H9 (cell line): ENCODE measurements at regions not wholly inside any gene's neighbourhood (a gene's known extent, or its start where the extent isn't known, plus 50 kb on each side); places are given as distances from the start of the nearest gene placed in this dataset.

Experiments
- DNase-seq: peaks from one replicate; pipeline ENCODE4 v3.0.0-alpha.2; 2017
- H2AFZ ChIP-seq: one replicate; pipeline ENCODE4 v1.6.1; 2013; ENCODE audit warnings: mild to moderate bottlenecking, low read length, control low read depth, moderate library complexity
- H2AK5ac ChIP-seq: 2 replicates; pipeline ENCODE4 v1.6.1; 2013; ENCODE audit warnings: low read length, control low read depth, mixed read lengths; ENCODE audit not compliant: insufficient read length
- H2BK120ac ChIP-seq: one replicate; pipeline ENCODE4 v1.6.1; 2013; ENCODE audit warnings: low read depth, mild to moderate bottlenecking, low read length, control low read depth, inconsistent platforms; ENCODE audit not compliant: poor library complexity, severe bottlenecking
- H2BK12ac ChIP-seq: 2 replicates; pipeline ENCODE4 v1.6.1; 2013; ENCODE audit warnings: low read length, control low read depth, mixed read lengths, low read depth; ENCODE audit not compliant: insufficient read length
- H2BK15ac ChIP-seq: 2 replicates; pipeline ENCODE4 v1.6.1; 2013; ENCODE audit warnings: low read depth, low read length, control low read depth
- H2BK20ac ChIP-seq: one replicate; pipeline ENCODE4 v1.6.1; 2013; ENCODE audit warnings: low read depth, mild to moderate bottlenecking, low read length, control low read depth, inconsistent platforms; ENCODE audit not compliant: poor library complexity, severe bottlenecking
- H2BK5ac ChIP-seq: 2 replicates; pipeline ENCODE4 v1.6.1; 2013; ENCODE audit warnings: low read length, control low read depth, mixed read lengths; ENCODE audit not compliant: insufficient read length
- H3K14ac ChIP-seq: 2 replicates; pipeline ENCODE4 v1.6.1; 2013; ENCODE audit warnings: low read length, control low read depth; ENCODE audit not compliant: insufficient read depth
- H3K18ac ChIP-seq: 2 replicates; pipeline ENCODE4 v1.6.1; 2013; ENCODE audit warnings: low read depth, mild to moderate bottlenecking, mixed read lengths, low read length, control low read depth; ENCODE audit not compliant: insufficient read length
- H3K23ac ChIP-seq: 2 replicates; pipeline ENCODE4 v1.6.1; 2013; ENCODE audit warnings: low read length, control low read depth, mixed read lengths, low read depth; ENCODE audit not compliant: insufficient read length
- H3K23me2 ChIP-seq: 2 replicates; pipeline ENCODE4 v1.6.1; 2013; ENCODE audit warnings: low read depth, mild to moderate bottlenecking, mixed read lengths, low read length, control low read depth; ENCODE audit not compliant: insufficient read length, poor library complexity, severe bottlenecking
- H3K27ac ChIP-seq: 2 replicates; pipeline ENCODE4 v1.5.1; 2013; ENCODE audit warnings: low read length, control low read depth, mixed read lengths, low read depth; ENCODE audit not compliant: insufficient read length
- H3K27me3 ChIP-seq: 2 replicates; pipeline ENCODE4 v1.6.1; 2013; ENCODE audit warnings: low read length, control low read depth, inconsistent platforms; ENCODE audit not compliant: insufficient read depth
- H3K4ac ChIP-seq: 2 replicates; pipeline ENCODE4 v1.6.1; 2013; ENCODE audit warnings: low read depth, mild to moderate bottlenecking, control low read depth, inconsistent platforms, low read length, moderate library complexity
- H3K4me1 ChIP-seq: 2 replicates; pipeline ENCODE4 v1.6.1; 2013; ENCODE audit warnings: low read length, control low read depth, inconsistent platforms; ENCODE audit not compliant: insufficient read depth
- H3K4me2 ChIP-seq: 2 replicates; pipeline ENCODE4 v1.6.1; 2013; ENCODE audit warnings: low read length, control low read depth, mixed read lengths; ENCODE audit not compliant: insufficient read length, insufficient read depth
- H3K56ac ChIP-seq: 2 replicates; pipeline ENCODE4 v1.6.1; 2013; ENCODE audit warnings: low read depth, mild to moderate bottlenecking, mixed read lengths, low read length, control low read depth; ENCODE audit not compliant: insufficient read length
- H3K79me1 ChIP-seq: 2 replicates; pipeline ENCODE4 v1.6.1; 2013; ENCODE audit warnings: low read depth, mild to moderate bottlenecking, moderate library complexity, low read length, control low read depth, inconsistent platforms; ENCODE audit not compliant: insufficient read depth, poor library complexity, severe bottlenecking
- H3K79me2 ChIP-seq: 2 replicates; pipeline ENCODE4 v1.6.1; 2013; ENCODE audit warnings: low read length, control low read depth, inconsistent platforms; ENCODE audit not compliant: insufficient read depth
- H3K9ac ChIP-seq: 2 replicates; pipeline ENCODE4 v1.6.1; 2013; ENCODE audit warnings: low read length, control low read depth, mixed read lengths; ENCODE audit not compliant: insufficient read length; ENCODE audit errors: extremely low read depth
- H3K9me3 ChIP-seq: one replicate; pipeline ENCODE4 v1.6.1; 2013; ENCODE audit warnings: low read depth, low read length, inconsistent platforms; ENCODE audit not compliant: control insufficient read depth
- H3T11ph ChIP-seq: one replicate; pipeline ENCODE4 v1.6.1; 2013; ENCODE audit warnings: mild to moderate bottlenecking, low read length, control low read depth, inconsistent platforms
- H4K20me1 ChIP-seq: one replicate; pipeline ENCODE4 v1.6.1; 2013; ENCODE audit not compliant: control insufficient read depth, insufficient read length, insufficient read depth
- H4K5ac ChIP-seq: 2 replicates; pipeline ENCODE4 v1.6.1; 2013; ENCODE audit warnings: low read depth, mild to moderate bottlenecking, mixed read lengths, low read length, control low read depth; ENCODE audit not compliant: insufficient read length
- H4K8ac ChIP-seq: replicated peaks from 2 replicates; pipeline ENCODE4 v1.6.1; 2013; ENCODE audit warnings: low read length, control low read depth, mixed read lengths, low read depth; ENCODE audit not compliant: insufficient read length
- H4K91ac ChIP-seq: 2 replicates; pipeline ENCODE4 v1.6.1; 2013; ENCODE audit warnings: low read depth, mild to moderate bottlenecking, moderate library complexity, mixed read lengths, low read length, control low read depth; ENCODE audit not compliant: insufficient read length
- H3K27ac Mint-ChIP-seq, 3 experiments: 2 replicates in 2 of 3; 3 replicates in 1 of 3; pipeline ENCODE4 v1.8.0; 2020 to 2021; ENCODE audit warnings: mixed read lengths in 3 of 3, mild to moderate bottlenecking in 1 of 3, moderate library complexity in 1 of 3
- H3K27me3 Mint-ChIP-seq: 2 replicates; pipeline ENCODE4 v1.8.0; 2021; ENCODE audit warnings: low read depth, mild to moderate bottlenecking, moderate library complexity, mixed read lengths
- H3K36me3 Mint-ChIP-seq, 3 experiments: 2 replicates in 2 of 3; 3 replicates in 1 of 3; pipeline ENCODE4 v1.8.0; 2020 to 2021; ENCODE audit warnings: low read depth in 3 of 3, mixed read lengths in 3 of 3; ENCODE audit not compliant: insufficient read depth in 1 of 3
- H3K4me1 Mint-ChIP-seq, 2 experiments: 2 replicates each; pipeline ENCODE4 v1.8.0; 2020; ENCODE audit warnings: mixed read lengths in 2 of 2
- H3K4me3 Mint-ChIP-seq, 2 experiments: 2 replicates in 1 of 2; 3 replicates in 1 of 2; pipeline ENCODE4 v1.8.0; 2020 to 2021; ENCODE audit warnings: mild to moderate bottlenecking in 2 of 2, mixed read lengths in 2 of 2, moderate library complexity in 1 of 2
- H3K9me3 Mint-ChIP-seq, 2 experiments: 2 replicates in 1 of 2; 3 replicates in 1 of 2; pipeline ENCODE4 v1.8.0; 2020; ENCODE audit warnings: mild to moderate bottlenecking in 2 of 2, mixed read lengths in 2 of 2, moderate library complexity in 1 of 2
- WGBS: extraction: QIAGEN DNeasy Blood & Tissue Kit; methylation state at CpG from one replicate; pipeline ENCODE4 v1.1.7; 2013; ENCODE audit warnings: missing lambda C conversion rate, low lambda C conversion rate, mixed read lengths; ENCODE audit not compliant: insufficient read length; ENCODE audit errors: extremely low coverage; 5-methylcytosine and 5-hydroxymethylcytosine counted together
- TF ChIP-seq, protein P1 (sequence below): fragments of 200-600 bp; sonication (generic); conservative IDR thresholded peaks from 3 replicates; pipeline ENCODE4 v1.8.0; 2021; ENCODE audit warnings: antibody characterized with exemption, mild to moderate bottlenecking

DNA sequence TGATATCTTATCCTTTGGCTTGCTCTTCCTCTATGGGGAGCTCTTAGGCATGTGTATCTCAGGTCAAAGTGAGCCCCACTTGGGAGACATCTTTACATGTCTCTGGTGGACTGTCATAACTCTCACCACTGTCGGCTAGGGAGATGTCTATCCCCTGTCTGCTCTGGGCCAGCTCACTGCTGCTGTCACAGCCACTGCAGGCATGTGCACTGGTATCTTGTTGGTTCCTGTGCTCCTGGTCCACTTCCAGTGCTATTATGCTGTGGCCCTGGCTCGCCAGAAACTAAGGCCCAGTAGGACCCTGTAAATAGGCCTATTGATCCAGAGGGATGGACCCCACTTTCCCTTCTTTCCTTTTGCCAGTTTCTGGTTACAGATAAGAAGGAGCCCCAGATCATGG, 56.6 kb upstream of the LAS1L start:
- Mint-ChIP-seq H3K27ac (no peak overlapping the region), H3K27me3 (peaks cover 6% of the 10 kb centered on the region), H3K36me3 (peaks cover 0 to 3% (median 0%) of the 10 kb centered on the region in 3 experiments; a peak in 3 of 7 replicates), H3K4me1 (peaks cover 5 to 17% of the 10 kb centered on the region in 2 experiments), H3K4me3 (no peak overlapping the region), H3K9me3 (peaks cover 66 to 75% of the 10 kb centered on the region in 2 experiments)
- no peaks in the 10 kb centered on the region for H4K20me1 ChIP-seq
- H2BK20ac ChIP-seq = no peak overlapping the region
- DNase-seq = no peak
- no peak overlapping the region for H3K4me2 ChIP-seq
- H3K27ac ChIP-seq = no peak overlapping the region
- no CpG with 5 or more reads among the region's 2 CpGs for WGBS
- no peak overlapping the region for H3K9ac ChIP-seq
- no peak overlapping the region for H3K14ac ChIP-seq
- H3K4ac ChIP-seq = no peak overlapping the region
- H2BK120ac ChIP-seq = no peak overlapping the region
- no peak overlapping the region for H2AK5ac ChIP-seq
- no peak overlapping the region for H2BK15ac ChIP-seq
- H4K91ac ChIP-seq = no peak overlapping the region
- H3K56ac ChIP-seq = no peak overlapping the region
- no peak overlapping the region for H2BK5ac ChIP-seq
- no peak overlapping the region for H4K8ac ChIP-seq
- no peaks in the 10 kb centered on the region for H3K23me2 ChIP-seq
- no peaks in the 10 kb centered on the region for H3K79me2 ChIP-seq
- no peaks in the 10 kb centered on the region for H3K27me3 ChIP-seq
- H3K79me1 ChIP-seq = no peaks in the 10 kb centered on the region
- H2BK12ac ChIP-seq = no peak overlapping the region
- H3K18ac ChIP-seq = no peak overlapping the region
- H3T11ph ChIP-seq = no peak overlapping the region
- H4K5ac ChIP-seq = no peak overlapping the region
- H3K23ac ChIP-seq = no peak overlapping the region
- H3K4me1 ChIP-seq = no peaks in the 10 kb centered on the region
- H3K9me3 ChIP-seq = peaks cover 41% of the 10 kb centered on the region
- no peak overlapping the region for H2AFZ ChIP-seq
- TF ChIP-seq, protein P1, sequence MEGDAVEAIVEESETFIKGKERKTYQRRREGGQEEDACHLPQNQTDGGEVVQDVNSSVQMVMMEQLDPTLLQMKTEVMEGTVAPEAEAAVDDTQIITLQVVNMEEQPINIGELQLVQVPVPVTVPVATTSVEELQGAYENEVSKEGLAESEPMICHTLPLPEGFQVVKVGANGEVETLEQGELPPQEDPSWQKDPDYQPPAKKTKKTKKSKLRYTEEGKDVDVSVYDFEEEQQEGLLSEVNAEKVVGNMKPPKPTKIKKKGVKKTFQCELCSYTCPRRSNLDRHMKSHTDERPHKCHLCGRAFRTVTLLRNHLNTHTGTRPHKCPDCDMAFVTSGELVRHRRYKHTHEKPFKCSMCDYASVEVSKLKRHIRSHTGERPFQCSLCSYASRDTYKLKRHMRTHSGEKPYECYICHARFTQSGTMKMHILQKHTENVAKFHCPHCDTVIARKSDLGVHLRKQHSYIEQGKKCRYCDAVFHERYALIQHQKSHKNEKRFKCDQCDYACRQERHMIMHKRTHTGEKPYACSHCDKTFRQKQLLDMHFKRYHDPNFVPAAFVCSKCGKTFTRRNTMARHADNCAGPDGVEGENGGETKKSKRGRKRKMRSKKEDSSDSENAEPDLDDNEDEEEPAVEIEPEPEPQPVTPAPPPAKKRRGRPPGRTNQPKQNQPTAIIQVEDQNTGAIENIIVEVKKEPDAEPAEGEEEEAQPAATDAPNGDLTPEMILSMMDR = no peak
